H9 (cell line): ENCODE measurements at regions not wholly inside any gene's neighbourhood (a gene's known extent, or its start where the extent isn't known, plus 50 kb on each side); places are given as distances from the start of the nearest gene placed in this dataset.

Experiments
- DNase-seq: peaks from one replicate; pipeline ENCODE4 v3.0.0-alpha.2; 2017
- H2AFZ ChIP-seq: one replicate; pipeline ENCODE4 v1.6.1; 2013; ENCODE audit warnings: mild to moderate bottlenecking, low read length, control low read depth, moderate library complexity
- H2AK5ac ChIP-seq: 2 replicates; pipeline ENCODE4 v1.6.1; 2013; ENCODE audit warnings: low read length, control low read depth, mixed read lengths; ENCODE audit not compliant: insufficient read length
- H2BK120ac ChIP-seq: one replicate; pipeline ENCODE4 v1.6.1; 2013; ENCODE audit warnings: low read depth, mild to moderate bottlenecking, low read length, control low read depth, inconsistent platforms; ENCODE audit not compliant: poor library complexity, severe bottlenecking
- H2BK12ac ChIP-seq: 2 replicates; pipeline ENCODE4 v1.6.1; 2013; ENCODE audit warnings: low read length, control low read depth, mixed read lengths, low read depth; ENCODE audit not compliant: insufficient read length
- H2BK15ac ChIP-seq: 2 replicates; pipeline ENCODE4 v1.6.1; 2013; ENCODE audit warnings: low read depth, low read length, control low read depth
- H2BK20ac ChIP-seq: one replicate; pipeline ENCODE4 v1.6.1; 2013; ENCODE audit warnings: low read depth, mild to moderate bottlenecking, low read length, control low read depth, inconsistent platforms; ENCODE audit not compliant: poor library complexity, severe bottlenecking
- H2BK5ac ChIP-seq: 2 replicates; pipeline ENCODE4 v1.6.1; 2013; ENCODE audit warnings: low read length, control low read depth, mixed read lengths; ENCODE audit not compliant: insufficient read length
- H3K14ac ChIP-seq: 2 replicates; pipeline ENCODE4 v1.6.1; 2013; ENCODE audit warnings: low read length, control low read depth; ENCODE audit not compliant: insufficient read depth
- H3K18ac ChIP-seq: 2 replicates; pipeline ENCODE4 v1.6.1; 2013; ENCODE audit warnings: low read depth, mild to moderate bottlenecking, mixed read lengths, low read length, control low read depth; ENCODE audit not compliant: insufficient read length
- H3K23ac ChIP-seq: 2 replicates; pipeline ENCODE4 v1.6.1; 2013; ENCODE audit warnings: low read length, control low read depth, mixed read lengths, low read depth; ENCODE audit not compliant: insufficient read length
- H3K23me2 ChIP-seq: 2 replicates; pipeline ENCODE4 v1.6.1; 2013; ENCODE audit warnings: low read depth, mild to moderate bottlenecking, mixed read lengths, low read length, control low read depth; ENCODE audit not compliant: insufficient read length, poor library complexity, severe bottlenecking
- H3K27ac ChIP-seq: 2 replicates; pipeline ENCODE4 v1.5.1; 2013; ENCODE audit warnings: low read length, control low read depth, mixed read lengths, low read depth; ENCODE audit not compliant: insufficient read length
- H3K27me3 ChIP-seq: 2 replicates; pipeline ENCODE4 v1.6.1; 2013; ENCODE audit warnings: low read length, control low read depth, inconsistent platforms; ENCODE audit not compliant: insufficient read depth
- H3K4ac ChIP-seq: 2 replicates; pipeline ENCODE4 v1.6.1; 2013; ENCODE audit warnings: low read depth, mild to moderate bottlenecking, control low read depth, inconsistent platforms, low read length, moderate library complexity
- H3K4me1 ChIP-seq: 2 replicates; pipeline ENCODE4 v1.6.1; 2013; ENCODE audit warnings: low read length, control low read depth, inconsistent platforms; ENCODE audit not compliant: insufficient read depth
- H3K4me2 ChIP-seq: 2 replicates; pipeline ENCODE4 v1.6.1; 2013; ENCODE audit warnings: low read length, control low read depth, mixed read lengths; ENCODE audit not compliant: insufficient read length, insufficient read depth
- H3K56ac ChIP-seq: 2 replicates; pipeline ENCODE4 v1.6.1; 2013; ENCODE audit warnings: low read depth, mild to moderate bottlenecking, mixed read lengths, low read length, control low read depth; ENCODE audit not compliant: insufficient read length
- H3K79me1 ChIP-seq: 2 replicates; pipeline ENCODE4 v1.6.1; 2013; ENCODE audit warnings: low read depth, mild to moderate bottlenecking, moderate library complexity, low read length, control low read depth, inconsistent platforms; ENCODE audit not compliant: insufficient read depth, poor library complexity, severe bottlenecking
- H3K79me2 ChIP-seq: 2 replicates; pipeline ENCODE4 v1.6.1; 2013; ENCODE audit warnings: low read length, control low read depth, inconsistent platforms; ENCODE audit not compliant: insufficient read depth
- H3K9ac ChIP-seq: 2 replicates; pipeline ENCODE4 v1.6.1; 2013; ENCODE audit warnings: low read length, control low read depth, mixed read lengths; ENCODE audit not compliant: insufficient read length; ENCODE audit errors: extremely low read depth
- H3K9me3 ChIP-seq: one replicate; pipeline ENCODE4 v1.6.1; 2013; ENCODE audit warnings: low read depth, low read length, inconsistent platforms; ENCODE audit not compliant: control insufficient read depth
- H3T11ph ChIP-seq: one replicate; pipeline ENCODE4 v1.6.1; 2013; ENCODE audit warnings: mild to moderate bottlenecking, low read length, control low read depth, inconsistent platforms
- H4K20me1 ChIP-seq: one replicate; pipeline ENCODE4 v1.6.1; 2013; ENCODE audit not compliant: control insufficient read depth, insufficient read length, insufficient read depth
- H4K5ac ChIP-seq: 2 replicates; pipeline ENCODE4 v1.6.1; 2013; ENCODE audit warnings: low read depth, mild to moderate bottlenecking, mixed read lengths, low read length, control low read depth; ENCODE audit not compliant: insufficient read length
- H4K8ac ChIP-seq: replicated peaks from 2 replicates; pipeline ENCODE4 v1.6.1; 2013; ENCODE audit warnings: low read length, control low read depth, mixed read lengths, low read depth; ENCODE audit not compliant: insufficient read length
- H4K91ac ChIP-seq: 2 replicates; pipeline ENCODE4 v1.6.1; 2013; ENCODE audit warnings: low read depth, mild to moderate bottlenecking, moderate library complexity, mixed read lengths, low read length, control low read depth; ENCODE audit not compliant: insufficient read length
- H3K27ac Mint-ChIP-seq, 3 experiments: 2 replicates in 2 of 3; 3 replicates in 1 of 3; pipeline ENCODE4 v1.8.0; 2020 to 2021; ENCODE audit warnings: mixed read lengths in 3 of 3, mild to moderate bottlenecking in 1 of 3, moderate library complexity in 1 of 3
- H3K27me3 Mint-ChIP-seq: 2 replicates; pipeline ENCODE4 v1.8.0; 2021; ENCODE audit warnings: low read depth, mild to moderate bottlenecking, moderate library complexity, mixed read lengths
- H3K36me3 Mint-ChIP-seq, 3 experiments: 2 replicates in 2 of 3; 3 replicates in 1 of 3; pipeline ENCODE4 v1.8.0; 2020 to 2021; ENCODE audit warnings: low read depth in 3 of 3, mixed read lengths in 3 of 3; ENCODE audit not compliant: insufficient read depth in 1 of 3
- H3K4me1 Mint-ChIP-seq, 2 experiments: 2 replicates each; pipeline ENCODE4 v1.8.0; 2020; ENCODE audit warnings: mixed read lengths in 2 of 2
- H3K4me3 Mint-ChIP-seq, 2 experiments: 2 replicates in 1 of 2; 3 replicates in 1 of 2; pipeline ENCODE4 v1.8.0; 2020 to 2021; ENCODE audit warnings: mild to moderate bottlenecking in 2 of 2, mixed read lengths in 2 of 2, moderate library complexity in 1 of 2
- H3K9me3 Mint-ChIP-seq, 2 experiments: 2 replicates in 1 of 2; 3 replicates in 1 of 2; pipeline ENCODE4 v1.8.0; 2020; ENCODE audit warnings: mild to moderate bottlenecking in 2 of 2, mixed read lengths in 2 of 2, moderate library complexity in 1 of 2
- WGBS: extraction: QIAGEN DNeasy Blood & Tissue Kit; methylation state at CpG from one replicate; pipeline ENCODE4 v1.1.7; 2013; ENCODE audit warnings: missing lambda C conversion rate, low lambda C conversion rate, mixed read lengths; ENCODE audit not compliant: insufficient read length; ENCODE audit errors: extremely low coverage; 5-methylcytosine and 5-hydroxymethylcytosine counted together
- TF ChIP-seq, protein P1 (sequence below): fragments of 200-600 bp; sonication (generic); conservative IDR thresholded peaks from 3 replicates; pipeline ENCODE4 v1.8.0; 2021; ENCODE audit warnings: antibody characterized with exemption, mild to moderate bottlenecking

GRCh38 chr15:95629503-95630168 lies 700.9 kb upstream of the NR2F2 start:
- H4K5ac ChIP-seq, result no peak overlapping the region
- no peaks in the 10 kb centered on the region for H3K27me3 ChIP-seq
- no peak overlapping the region for H2BK5ac ChIP-seq
- H2AK5ac ChIP-seq, result no peak overlapping the region
- no peak overlapping the region for H2BK120ac ChIP-seq
- Mint-ChIP-seq H3K4me1 (peaks cover 10% of the 10 kb centered on the region in 2 experiments), H3K36me3 (no peaks in the 10 kb centered on the region), H3K9me3 (no peaks in the 10 kb centered on the region), H3K27ac (no peak overlapping the region), H3K27me3 (no peaks in the 10 kb centered on the region), H3K4me3 (no peak overlapping the region)
- no peak overlapping the region for H2BK20ac ChIP-seq
- H2BK12ac ChIP-seq, result no peak overlapping the region
- H4K91ac ChIP-seq, result no peak overlapping the region
- no peak overlapping the region for H3K4me2 ChIP-seq
- no peak overlapping the region for H3K23ac ChIP-seq
- no peak overlapping the region for H4K8ac ChIP-seq
- no peak overlapping the region for H3T11ph ChIP-seq
- H3K4me1 ChIP-seq, result no peaks in the 10 kb centered on the region; the same call in 1 of the 2 replicates
- no peak overlapping the region for H3K9ac ChIP-seq
- H2BK15ac ChIP-seq, result no peak overlapping the region
- H3K4ac ChIP-seq, result no peak overlapping the region
- H3K14ac ChIP-seq, result no peak overlapping the region
- no peaks in the 10 kb centered on the region for H3K79me1 ChIP-seq
- no CpG with 5 or more reads among the region's 5 CpGs for WGBS
- H2AFZ ChIP-seq, result no peak overlapping the region
- TF ChIP-seq, protein P1, sequence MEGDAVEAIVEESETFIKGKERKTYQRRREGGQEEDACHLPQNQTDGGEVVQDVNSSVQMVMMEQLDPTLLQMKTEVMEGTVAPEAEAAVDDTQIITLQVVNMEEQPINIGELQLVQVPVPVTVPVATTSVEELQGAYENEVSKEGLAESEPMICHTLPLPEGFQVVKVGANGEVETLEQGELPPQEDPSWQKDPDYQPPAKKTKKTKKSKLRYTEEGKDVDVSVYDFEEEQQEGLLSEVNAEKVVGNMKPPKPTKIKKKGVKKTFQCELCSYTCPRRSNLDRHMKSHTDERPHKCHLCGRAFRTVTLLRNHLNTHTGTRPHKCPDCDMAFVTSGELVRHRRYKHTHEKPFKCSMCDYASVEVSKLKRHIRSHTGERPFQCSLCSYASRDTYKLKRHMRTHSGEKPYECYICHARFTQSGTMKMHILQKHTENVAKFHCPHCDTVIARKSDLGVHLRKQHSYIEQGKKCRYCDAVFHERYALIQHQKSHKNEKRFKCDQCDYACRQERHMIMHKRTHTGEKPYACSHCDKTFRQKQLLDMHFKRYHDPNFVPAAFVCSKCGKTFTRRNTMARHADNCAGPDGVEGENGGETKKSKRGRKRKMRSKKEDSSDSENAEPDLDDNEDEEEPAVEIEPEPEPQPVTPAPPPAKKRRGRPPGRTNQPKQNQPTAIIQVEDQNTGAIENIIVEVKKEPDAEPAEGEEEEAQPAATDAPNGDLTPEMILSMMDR, result no peak
- H3K56ac ChIP-seq, result no peak overlapping the region
- no peaks in the 10 kb centered on the region for H3K9me3 ChIP-seq
- H3K23me2 ChIP-seq, result no peaks in the 10 kb centered on the region
- no peaks in the 10 kb centered on the region for H4K20me1 ChIP-seq
- no peak for DNase-seq
- H3K27ac ChIP-seq, result no peak overlapping the region
- no peaks in the 10 kb centered on the region for H3K79me2 ChIP-seq
- H3K18ac ChIP-seq, result no peak overlapping the region
